GM23338 (cell line): ENCODE measurements at regions not wholly inside any gene's neighbourhood (a gene's known extent, or its start where the extent isn't known, plus 50 kb on each side); places are given as distances from the start of the nearest gene placed in this dataset.

Experiments
- CREB1 ChIP-seq: fragments of 250-450 bp; sonication (Bioruptor Pico); IDR thresholded peaks from 2 replicates; pipeline ENCODE4 v1.5.0; 2020; ENCODE audit warnings: low read depth, mild to moderate bottlenecking, moderate library complexity
- CTCF ChIP-seq, 2 experiments: fragments of 200-600 bp in 1 of 2; sonication (generic) in 1 of 2; conservative IDR thresholded peaks; 2 replicates each; pipeline versions ENCODE4 v1.5.1 to v1.6.1; 2016 to 2017; ENCODE audit warnings: antibody characterized with exemption in 2 of 2, low read depth in 2 of 2, mild to moderate bottlenecking in 2 of 2, moderate library complexity in 1 of 2
- ETS1 ChIP-seq: IDR thresholded peaks from 2 replicates; pipeline ENCODE4 v1.6.1; 2016; ENCODE audit warnings: antibody characterized with exemption
- EZH2 ChIP-seq: fragments of 200-600 bp; sonication (generic); IDR thresholded peaks from one replicate; pipeline ENCODE4 v1.8.0; 2017; ENCODE audit warnings: antibody characterized with exemption, mild to moderate bottlenecking, low read depth; ENCODE audit not compliant: unreplicated experiment
- EZH2phosphoT487 ChIP-seq: fragments of 200-600 bp; sonication (generic); IDR thresholded peaks from one replicate; pipeline ENCODE4 v1.8.1; 2018; ENCODE audit warnings: antibody characterized with exemption; ENCODE audit not compliant: unreplicated experiment
- JUNB ChIP-seq: IDR thresholded peaks from one replicate; pipeline ENCODE4 v1.6.1; 2016; ENCODE audit warnings: antibody characterized with exemption; ENCODE audit not compliant: unreplicated experiment
- NANOG ChIP-seq: IDR thresholded peaks from 2 replicates; pipeline ENCODE4 v1.6.1; 2016; ENCODE audit warnings: antibody characterized with exemption, borderline replicate concordance
- POLR2AphosphoS5 ChIP-seq: IDR thresholded peaks from 2 replicates; pipeline ENCODE4 v1.6.1; 2016; ENCODE audit warnings: antibody characterized with exemption, low read depth
- REST ChIP-seq: IDR thresholded peaks from one replicate; pipeline ENCODE4 v1.6.1; 2018; ENCODE audit warnings: antibody characterized with exemption; ENCODE audit not compliant: unreplicated experiment
- STAT1 ChIP-seq: IDR thresholded peaks from one replicate; pipeline ENCODE4 v1.6.1; 2016; ENCODE audit warnings: antibody characterized with exemption; ENCODE audit not compliant: unreplicated experiment
- ZNF331 ChIP-seq: fragments of 250-450 bp; sonication (Bioruptor Pico); IDR thresholded peaks from 2 replicates; pipeline ENCODE4 v1.5.0; 2020; ENCODE audit warnings: low read depth, mild to moderate bottlenecking, moderate library complexity
- ZNF462 ChIP-seq: fragments of 250-450 bp; sonication (Bioruptor Pico); IDR thresholded peaks from 2 replicates; pipeline ENCODE4 v1.5.0; 2020; ENCODE audit warnings: mild to moderate bottlenecking, moderate library complexity

GRCh38 chr13:33426131-33426530 is 140.6 kb upstream of the STARD13 start:
- TF ChIP-seq REST (no peak), CTCF (conservative IDR thresholded peaks at IDR 0.05; ENCODE audit: low read depth in 2 of 2) (no peak), NANOG (no peak), JUNB (no peak), POLR2AphosphoS5 (no peak), EZH2phosphoT487 (no peak), ETS1 (no peak), EZH2 (no peak), CREB1 (CRISPR knock-in tag) (no peak), ZNF462 (CRISPR knock-in tag) (no peak), STAT1 (no peak), ZNF331 (CRISPR knock-in tag) (no peak)
